Ovary (tissue), 7 donors: ENCODE measurements at regions not wholly inside any gene's neighbourhood (a gene's known extent, or its start where the extent isn't known, plus 50 kb on each side); places are given as distances from the start of the nearest gene placed in this dataset.
"Not testable (repeated sequence)": the region's sequence is repeated elsewhere in the genome, so short reads cannot be mapped to it uniquely, and the experiment has no call there.

Experiments used
- DNase-seq, 5 donors: peaks; one replicate each; pipeline ENCODE4 v3.0.0-alpha.2; 2019 to 2020
- H3K27ac ChIP-seq, 2 donors: fragments of 200-600 bp; one replicate each; pipeline versions ENCODE4 v1.5.1 to v1.8.0; 2019 to 2022
- H3K27me3 ChIP-seq: fragments of 200-600 bp; one replicate; pipeline ENCODE4 v1.8.0; 2022
- H3K36me3 ChIP-seq: fragments of 200-600 bp; sonication (generic); one replicate; pipeline ENCODE4 v1.5.1; 2019
- H3K4me1 ChIP-seq: one replicate; pipeline ENCODE4 v1.8.1; 2013; ENCODE audit warnings: mild to moderate bottlenecking, moderate library complexity; ENCODE audit not compliant: insufficient read depth
- H3K4me3 ChIP-seq: fragments of 200-600 bp; sonication (generic); one replicate; pipeline ENCODE4 v1.5.1; 2017
- H3K9me3 ChIP-seq, 2 donors: fragments of 200-600 bp in 1 of 2; sonication (generic) in 1 of 2; one replicate each; pipeline versions ENCODE4 v1.5.1 to v1.8.1; 2013 to 2019; ENCODE audit warnings: mild to moderate bottlenecking in 1 of 2, moderate library complexity in 1 of 2
- EP300 ChIP-seq: sonication (generic); formaldehyde crosslinking; IDR thresholded peaks from one replicate; pipeline ENCODE4 v1.6.1; 2017; ENCODE audit warnings: antibody characterized with exemption
- POLR2A ChIP-seq: fragments of 450-650 bp; IDR thresholded peaks from one replicate; pipeline ENCODE4 v1.6.1; 2017; ENCODE audit warnings: antibody characterized with exemption, mild to moderate bottlenecking, moderate library complexity
- WGBS, 3 donors: extraction: QIAGEN DNeasy Blood & Tissue Kit in 1 of 3; methylation state at CpG; one replicate each; pipeline versions ENCODE4 v1.1.5 to v1.1.7; 2013 to 2017; 5-methylcytosine and 5-hydroxymethylcytosine counted together
- intact Hi-C, 4 donors: fragments of 100-400 bp; cut with DNase I; formaldehyde crosslinking; loops; one replicate each; pipeline versions ENCODE4 v1.11.0 to v1.15.1; 2022 to 2023
- TF ChIP-seq, protein P1 (sequence below), 3 donors: fragments of 450-650 bp in 2 of 3; fragments of 200-600 bp in 1 of 3; IDR thresholded peaks; one replicate each; pipeline versions ENCODE4 v1.5.1 to v1.8.0; 2016 to 2022; ENCODE audit warnings: antibody characterized with exemption in 3 of 3, mild to moderate bottlenecking in 1 of 3
- donor health status: DM: no; HTN: no; CAD: no; lungs with moderate emphysema.
- donor health status: DM: no; HTN: no; CAD: no.
- donor health status: Bipolar disorder and iron deficiency.
- donor health status: DM: no; HTN: no; CAD: no.
- donor health status: DM: yes; HTN: yes; CAD: no.

GRCh38 chr5:109553846-109554245 lies 135.9 kb upstream of the MAN2A1 start:
- no peak for TF ChIP-seq POLR2A
- no peak for TF ChIP-seq EP300
- TF ChIP-seq, protein P1, sequence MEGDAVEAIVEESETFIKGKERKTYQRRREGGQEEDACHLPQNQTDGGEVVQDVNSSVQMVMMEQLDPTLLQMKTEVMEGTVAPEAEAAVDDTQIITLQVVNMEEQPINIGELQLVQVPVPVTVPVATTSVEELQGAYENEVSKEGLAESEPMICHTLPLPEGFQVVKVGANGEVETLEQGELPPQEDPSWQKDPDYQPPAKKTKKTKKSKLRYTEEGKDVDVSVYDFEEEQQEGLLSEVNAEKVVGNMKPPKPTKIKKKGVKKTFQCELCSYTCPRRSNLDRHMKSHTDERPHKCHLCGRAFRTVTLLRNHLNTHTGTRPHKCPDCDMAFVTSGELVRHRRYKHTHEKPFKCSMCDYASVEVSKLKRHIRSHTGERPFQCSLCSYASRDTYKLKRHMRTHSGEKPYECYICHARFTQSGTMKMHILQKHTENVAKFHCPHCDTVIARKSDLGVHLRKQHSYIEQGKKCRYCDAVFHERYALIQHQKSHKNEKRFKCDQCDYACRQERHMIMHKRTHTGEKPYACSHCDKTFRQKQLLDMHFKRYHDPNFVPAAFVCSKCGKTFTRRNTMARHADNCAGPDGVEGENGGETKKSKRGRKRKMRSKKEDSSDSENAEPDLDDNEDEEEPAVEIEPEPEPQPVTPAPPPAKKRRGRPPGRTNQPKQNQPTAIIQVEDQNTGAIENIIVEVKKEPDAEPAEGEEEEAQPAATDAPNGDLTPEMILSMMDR (IDR thresholded peaks at IDR 0.05), result no peak
- H3K27me3 ChIP-seq, result no peaks in the 10 kb centered on the region
- WGBS, 3 donors, result 83 to 93% (median 89%) methylated on average over 1 of the region's 1 CpG
- H3K9me3 ChIP-seq, result peaks cover 0 to 3% of the 10 kb centered on the region in 2 donors
- DNase-seq, result no peak
- intact Hi-C loops, result no loop called here
- no peaks in the 10 kb centered on the region for H3K36me3 ChIP-seq
- H3K27ac ChIP-seq, result no peak overlapping the region
- no peaks in the 10 kb centered on the region for H3K4me1 ChIP-seq
- no peak overlapping the region for H3K4me3 ChIP-seq

- 92 to 95% (median 93%) methylated on average over 4 of the region's 4 CpGs for WGBS, 3 donors
- H3K36me3 ChIP-seq, H3K27ac ChIP-seq, H3K4me3 ChIP-seq, intact Hi-C loops, H3K27me3 ChIP-seq, DNase-seq, H3K4me1 ChIP-seq, H3K9me3 ChIP-seq: not testable (repeated sequence)
These were observed 138.5 kb upstream of the MAN2A1 start for GRCh38 chr5:109551234-109551633.

GRCh38 chr5:109550077-109550476 lies 139.7 kb upstream of the MAN2A1 start:
- TF ChIP-seq POLR2A, result no peak
- no peak for TF ChIP-seq EP300
- TF ChIP-seq, protein P1 (IDR thresholded peaks at IDR 0.05), result no peak
- H3K27me3 ChIP-seq, result no peaks in the 10 kb centered on the region
- 41 to 61% (median 55%) methylated on average over 1 of the region's 1 CpG for WGBS, 3 donors
- no peaks in the 10 kb centered on the region for H3K36me3 ChIP-seq
- intact Hi-C loops, result no loop called here
- no peak overlapping the region for H3K27ac ChIP-seq
- peaks cover 0 to 3% of the 10 kb centered on the region in 2 donors for H3K9me3 ChIP-seq
- DNase-seq, result no peak
- no peaks in the 10 kb centered on the region for H3K4me1 ChIP-seq
- no peak overlapping the region for H3K4me3 ChIP-seq

- no peak for DNase-seq
- TF ChIP-seq EP300 (no peak), POLR2A (no peak)
- TF ChIP-seq, protein P1 (IDR thresholded peaks at IDR 0.05), result no peak
- Histone ChIP-seq H3K4me3 (no peak overlapping the region), H3K9me3 (no peaks in the 10 kb centered on the region), H3K36me3 (no peaks in the 10 kb centered on the region), H3K27ac (no peak overlapping the region), H3K4me1 (no peaks in the 10 kb centered on the region), H3K27me3 (no peaks in the 10 kb centered on the region)
- intact Hi-C loops, result no loop called here
These were observed 136.7 kb upstream of the PJA2 start for GRCh38 chr5:109546461-109546860.

DNA sequence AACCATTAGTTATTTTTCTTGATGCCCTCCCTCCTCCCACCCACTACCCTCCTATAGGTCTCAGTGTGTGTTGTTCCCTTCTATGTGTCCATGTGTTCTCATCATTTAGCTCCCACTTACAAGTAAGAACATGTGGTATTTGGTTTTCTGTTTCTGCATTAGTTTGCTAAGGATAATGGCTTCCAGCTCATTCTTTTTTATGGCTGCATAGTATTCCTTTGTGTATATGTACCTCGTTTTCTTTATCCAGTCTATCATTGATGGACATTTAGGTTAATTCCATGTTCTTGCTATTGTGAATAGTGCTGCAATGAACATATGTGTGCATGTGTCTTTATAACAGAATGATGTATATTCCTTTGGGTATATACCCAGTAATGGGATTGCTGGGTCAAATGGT lies 135.1 kb upstream of the PJA2 start:
- H3K27me3 ChIP-seq, H3K27ac ChIP-seq, H3K4me3 ChIP-seq, H3K36me3 ChIP-seq, DNase-seq, H3K9me3 ChIP-seq, intact Hi-C loops, H3K4me1 ChIP-seq: not testable (repeated sequence)
- WGBS, 3 donors, result 56 to 64% (median 63%) methylated on average over 1 of the region's 1 CpG

DNA sequence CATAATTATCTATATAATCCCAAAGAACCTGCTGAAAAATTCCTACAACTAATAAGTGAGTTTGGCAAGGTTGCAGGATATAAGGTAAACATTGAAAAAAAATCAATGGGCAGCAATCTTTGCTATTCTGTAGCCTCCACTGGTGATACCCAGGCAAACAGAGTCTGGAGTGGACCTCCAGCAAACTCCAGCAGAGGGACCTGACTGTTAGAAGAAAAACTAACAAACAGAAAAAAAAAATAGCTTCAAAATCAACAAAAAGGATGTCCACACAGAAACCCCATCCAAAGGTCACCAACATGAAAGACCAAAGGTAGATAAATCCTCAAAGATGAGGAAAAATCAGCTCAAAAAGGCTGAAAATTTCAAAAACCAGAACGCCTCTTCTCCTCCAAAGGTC lies 128.9 kb upstream of the PJA2 start:
- H3K9me3 ChIP-seq, H3K27me3 ChIP-seq, H3K27ac ChIP-seq, H3K4me3 ChIP-seq, intact Hi-C loops, H3K4me1 ChIP-seq, H3K36me3 ChIP-seq, DNase-seq: not testable (repeated sequence)
- 76 to 89% (median 79%) methylated on average over 1 of the region's 1 CpG for WGBS, 3 donors

DNA sequence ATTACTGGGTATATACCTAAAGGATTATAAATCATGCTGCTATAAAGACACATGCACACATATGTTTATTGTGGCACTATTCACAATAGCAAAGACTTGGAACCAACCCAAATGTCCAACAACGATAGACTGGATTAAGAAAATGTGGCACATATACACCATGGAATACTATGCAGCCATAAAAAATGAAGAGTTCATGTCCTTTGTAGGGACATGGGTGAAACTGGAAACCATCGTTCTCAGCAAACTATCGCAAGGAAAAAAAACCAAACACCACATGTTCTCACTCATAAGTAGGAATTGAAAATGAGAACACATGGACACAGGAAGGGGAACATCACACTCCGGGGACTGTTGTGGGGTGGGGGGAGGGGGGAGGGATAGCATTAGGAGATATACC lies 125.3 kb upstream of the PJA2 start:
- H3K27ac ChIP-seq, H3K4me3 ChIP-seq, intact Hi-C loops, H3K36me3 ChIP-seq, H3K27me3 ChIP-seq, DNase-seq, H3K4me1 ChIP-seq, H3K9me3 ChIP-seq: not testable (repeated sequence)
- 93 to 98% (median 97%) methylated on average over 3 to 4 of the region's 4 CpGs for WGBS, 3 donors
